ENCODE measurements at regions not wholly inside any gene's neighbourhood (a gene's known extent, or its start where the extent isn't known, plus 50 kb on each side); places are given as distances from the start of the nearest gene placed in this dataset.
"Not testable (repeated sequence)": the region's sequence is repeated elsewhere in the genome, so short reads cannot be mapped to it uniquely, and the experiment has no call there.

- no peaks in the 10 kb centered on the region for H4K20me1 ChIP-seq (ENCODE audit: insufficient read depth, low read length)
- TF ChIP-seq CTCF (IDR thresholded peaks at IDR 0.05; ENCODE audit: low read length) (no peak), EZH2 (optimal IDR thresholded peaks at IDR 0.05; ENCODE audit: low read depth, low read length) (no peak), EZH2phosphoT487 (IDR thresholded peaks at IDR 0.05; ENCODE audit: low read length) (no peak)
- H3K4me3 ChIP-seq (ENCODE audit: low read length): no peak overlapping the region
- H3K79me2 ChIP-seq (ENCODE audit: low read length): no peaks in the 10 kb centered on the region
- H3K4me2 ChIP-seq (ENCODE audit: low read depth, low read length): no peak overlapping the region
- no peak overlapping the region for H2AFZ ChIP-seq (ENCODE audit: low read length)
- no peak for DNase-seq
- no peak overlapping the region for H3K27ac ChIP-seq (ENCODE audit: low read length)
- no peak overlapping the region for H3K9ac ChIP-seq (ENCODE audit: low read length)
- no peaks in the 10 kb centered on the region for H3K9me3 ChIP-seq (replicated peaks; ENCODE audit: insufficient read depth, low read length)
- no peaks in the 10 kb centered on the region for H3K27me3 ChIP-seq (replicated peaks; ENCODE audit: insufficient read depth, low read length)
- H3K36me3 ChIP-seq (replicated peaks; ENCODE audit: insufficient read depth, low read length): no peaks in the 10 kb centered on the region
- H3K4me1 ChIP-seq (ENCODE audit: low read length): no peaks in the 10 kb centered on the region
- no peaks in the 10 kb centered on the region for H3F3A ChIP-seq (ENCODE audit: insufficient read depth, low read length)
- H3K9me2 ChIP-seq (replicated peaks; ENCODE audit: insufficient read depth, low read length): no peaks in the 10 kb centered on the region
Observed at GRCh38 chr3:5606884-5607472, 419.5 kb downstream of the EDEM1 start.

- Histone ChIP-seq H3F3A (ENCODE audit: insufficient read depth, low read length) (no peaks in the 10 kb centered on the region), H3K27me3 (replicated peaks; ENCODE audit: insufficient read depth, low read length) (no peaks in the 10 kb centered on the region), H3K27ac (ENCODE audit: low read length) (no peak overlapping the region), H2AFZ (ENCODE audit: low read length) (no peak overlapping the region), H3K9me3 (replicated peaks; ENCODE audit: insufficient read depth, low read length) (no peaks in the 10 kb centered on the region), H3K9ac (ENCODE audit: low read length) (no peak overlapping the region), H3K9me2 (replicated peaks; ENCODE audit: insufficient read depth, low read length) (no peaks in the 10 kb centered on the region), H4K20me1 (ENCODE audit: insufficient read depth, low read length) (no peaks in the 10 kb centered on the region), H3K36me3 (replicated peaks; ENCODE audit: insufficient read depth, low read length) (no peaks in the 10 kb centered on the region), H3K4me3 (ENCODE audit: low read length) (no peak overlapping the region), H3K4me1 (ENCODE audit: low read length) (no peaks in the 10 kb centered on the region), H3K4me2 (ENCODE audit: low read depth, low read length) (no peak overlapping the region), H3K79me2 (ENCODE audit: low read length) (no peaks in the 10 kb centered on the region)
- no peak for TF ChIP-seq CTCF (IDR thresholded peaks at IDR 0.05; ENCODE audit: low read length)
- no peak for DNase-seq
Observed at GRCh38 chr3:5607581-5607980, 420.1 kb downstream of the EDEM1 start.

GRCh38 chr3:5608971-5609370 lies 421.5 kb downstream of the EDEM1 start:
- not testable (repeated sequence) for H4K20me1 ChIP-seq (ENCODE audit: insufficient read depth, low read length); H3K4me2 ChIP-seq (ENCODE audit: low read depth, low read length)

GRCh38 chr3:5613599-5613998 lies 426.1 kb downstream of the EDEM1 start:
- no peak overlapping the region for H3K4me3 ChIP-seq (ENCODE audit: low read length)
- no peaks in the 10 kb centered on the region for H3K9me2 ChIP-seq (replicated peaks; ENCODE audit: insufficient read depth, low read length)
- H3K36me3 ChIP-seq (replicated peaks; ENCODE audit: insufficient read depth, low read length): no peaks in the 10 kb centered on the region
- no peak overlapping the region for H3K9ac ChIP-seq (ENCODE audit: low read length)
- H3F3A ChIP-seq (ENCODE audit: insufficient read depth, low read length): no peaks in the 10 kb centered on the region
- H3K27me3 ChIP-seq (replicated peaks; ENCODE audit: insufficient read depth, low read length): no peaks in the 10 kb centered on the region
- H3K9me3 ChIP-seq (replicated peaks; ENCODE audit: insufficient read depth, low read length): no peaks in the 10 kb centered on the region
- TF ChIP-seq CTCF (IDR thresholded peaks at IDR 0.05; ENCODE audit: low read length): no peak
- no peak for TF ChIP-seq EZH2 (optimal IDR thresholded peaks at IDR 0.05; ENCODE audit: low read depth, low read length)
- no peaks in the 10 kb centered on the region for H3K4me1 ChIP-seq (ENCODE audit: low read length)
- H4K20me1 ChIP-seq (ENCODE audit: insufficient read depth, low read length): no peaks in the 10 kb centered on the region
- H2AFZ ChIP-seq (ENCODE audit: low read length): no peak overlapping the region
- no peaks in the 10 kb centered on the region for H3K79me2 ChIP-seq (ENCODE audit: low read length)
- H3K27ac ChIP-seq (ENCODE audit: low read length): no peak overlapping the region
- no peak overlapping the region for H3K4me2 ChIP-seq (ENCODE audit: low read depth, low read length)
- DNase-seq: no peak

More at GRCh38 chr3:5608971-5609370, 421.5 kb downstream of the EDEM1 start:
- not testable (repeated sequence) for H3K4me1 ChIP-seq (ENCODE audit: low read length); H2AFZ ChIP-seq (ENCODE audit: low read length); H3K4me3 ChIP-seq (ENCODE audit: low read length); H3K9ac ChIP-seq (ENCODE audit: low read length); H3K27me3 ChIP-seq (replicated peaks; ENCODE audit: insufficient read depth, low read length); H3F3A ChIP-seq (ENCODE audit: insufficient read depth, low read length); DNase-seq; H3K9me3 ChIP-seq (replicated peaks; ENCODE audit: insufficient read depth, low read length); H3K27ac ChIP-seq (ENCODE audit: low read length); H3K79me2 ChIP-seq (ENCODE audit: low read length); H3K36me3 ChIP-seq (replicated peaks; ENCODE audit: insufficient read depth, low read length); H3K9me2 ChIP-seq (replicated peaks; ENCODE audit: insufficient read depth, low read length)
